AG08395 (cell line): ENCODE measurements at regions not wholly inside any gene's neighbourhood (a gene's known extent, or its start where the extent isn't known, plus 50 kb on each side); places are given as distances from the start of the nearest gene placed in this dataset.

ENCODE experiments used
- DNase-seq: peaks from one replicate; pipeline ENCODE4 v3.0.0; 2012; ENCODE audit warnings: mixed read lengths, low spot score

- no peak for DNase-seq
These were observed 131.1 kb downstream of the CRYBB2 start for GRCh38 chr22:25350551-25350971.

- no peak for DNase-seq
These were observed 132.3 kb downstream of the CRYBB2 start for GRCh38 chr22:25351631-25352293.

- no peak for DNase-seq
These were observed 132.8 kb downstream of the CRYBB2 start for GRCh38 chr22:25352294-25352680.

GRCh38 chr22:25353516-25354445 is 134.3 kb downstream of the CRYBB2 start:
- no peak for DNase-seq

GRCh38 chr22:25354456-25354855 is 135.0 kb downstream of the CRYBB2 start:
- DNase-seq: no peak

- DNase-seq: no peak
These were observed 137.7 kb downstream of the CRYBB2 start for GRCh38 chr22:25357132-25357455.

GRCh38 chr22:25357606-25358420 is 138.4 kb downstream of the CRYBB2 start:
- no peak for DNase-seq

- DNase-seq: no peak
These were observed 139.2 kb downstream of the CRYBB2 start for GRCh38 chr22:25358421-25359170.

- no peak for DNase-seq
These were observed 140.3 kb downstream of the CRYBB2 start for GRCh38 chr22:25359601-25360261.

GRCh38 chr22:25360411-25360810 is 141.0 kb downstream of the CRYBB2 start:
- no peak for DNase-seq

- no peak for DNase-seq
These were observed 141.6 kb downstream of the CRYBB2 start for GRCh38 chr22:25360891-25361645.

- DNase-seq: no peak
These were observed 142.4 kb downstream of the CRYBB2 start for GRCh38 chr22:25361899-25362214.

GRCh38 chr22:25362215-25362882 is 142.9 kb downstream of the CRYBB2 start:
- peak; percentile 78 for DNase-seq

GRCh38 chr22:25362883-25363240 is 143.4 kb downstream of the CRYBB2 start:
- no peak for DNase-seq

- no peak for DNase-seq
These were observed 144.0 kb downstream of the CRYBB2 start for GRCh38 chr22:25363474-25363873.

- DNase-seq: no peak
These were observed 144.8 kb downstream of the CRYBB2 start for GRCh38 chr22:25364281-25364680.

GRCh38 chr22:25364736-25365241 is 145.3 kb downstream of the CRYBB2 start:
- DNase-seq: no peak

- peak; percentile 19 for DNase-seq
These were observed 146.2 kb downstream of the CRYBB2 start for GRCh38 chr22:25365491-25366261.

GRCh38 chr22:25366408-25366807 is 147.0 kb downstream of the CRYBB2 start:
- DNase-seq: no peak
